ENCODE measurements at regions not wholly inside any gene's neighbourhood (a gene's known extent, or its start where the extent isn't known, plus 50 kb on each side); places are given as distances from the start of the nearest gene placed in this dataset.

DNA sequence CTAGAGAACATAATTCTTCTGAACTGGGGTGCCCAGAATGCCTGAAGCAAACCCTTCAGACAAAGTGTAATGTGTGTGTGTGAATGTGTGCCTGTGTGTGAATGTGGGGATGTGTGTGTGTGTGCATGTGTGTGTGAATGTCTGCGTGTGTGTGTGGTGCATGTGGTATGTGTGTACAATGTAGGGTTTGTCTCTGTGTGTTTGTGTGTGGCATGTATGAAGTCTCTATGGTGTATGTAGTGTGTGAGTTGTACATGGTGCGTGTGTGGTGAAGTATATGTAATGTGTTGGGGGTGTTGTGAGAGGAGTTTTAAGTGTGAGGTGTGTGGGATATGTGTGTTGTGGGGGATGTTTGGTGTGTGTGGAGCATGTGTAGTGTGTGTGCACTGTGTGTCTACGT is 129.3 kb upstream of the SOX11 start:
- no peaks in the 10 kb centered on the region for H3K27me3 Mint-ChIP-seq
- no peak for DNase-seq
- H3K36me3 Mint-ChIP-seq (ENCODE audit: low read depth), result no peaks in the 10 kb centered on the region
- no peak overlapping the region for H3K27ac Mint-ChIP-seq
- no peaks in the 10 kb centered on the region for H3K9me3 Mint-ChIP-seq
- no peaks in the 10 kb centered on the region for H3K4me1 Mint-ChIP-seq
- POLR2A ChIA-PET, result no interaction called here
- no peak overlapping the region for H3K4me3 Mint-ChIP-seq
- CTCF ChIA-PET, result no interaction called here

DNA sequence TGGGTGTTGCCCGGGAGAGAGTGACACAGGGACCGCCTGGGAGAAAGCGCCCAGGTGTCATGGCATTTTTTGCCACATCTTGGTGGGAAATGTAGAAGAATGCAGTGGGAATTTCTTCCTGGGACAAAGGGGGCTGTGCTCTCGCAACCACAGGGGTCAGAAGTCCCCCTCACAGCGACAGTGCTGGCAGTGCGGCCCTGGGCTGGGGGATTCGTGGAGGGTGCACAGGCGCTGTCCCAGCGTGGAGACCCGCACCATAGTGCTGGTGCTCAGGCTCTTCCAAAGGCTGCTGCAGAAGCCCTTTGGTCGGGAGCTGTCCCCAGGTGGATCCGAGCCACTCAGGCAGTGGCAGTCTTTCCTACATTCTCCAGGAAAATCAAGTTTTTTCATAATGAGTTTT is 128.8 kb upstream of the SOX11 start:
- Mint-ChIP-seq H3K36me3 (ENCODE audit: low read depth) (no peaks in the 10 kb centered on the region), H3K4me1 (no peaks in the 10 kb centered on the region), H3K27ac (no peak overlapping the region), H3K27me3 (no peaks in the 10 kb centered on the region), H3K9me3 (no peaks in the 10 kb centered on the region), H3K4me3 (no peak overlapping the region)
- CTCF ChIA-PET, result no interaction called here
- no peak for DNase-seq
- POLR2A ChIA-PET, result no interaction called here

DNA sequence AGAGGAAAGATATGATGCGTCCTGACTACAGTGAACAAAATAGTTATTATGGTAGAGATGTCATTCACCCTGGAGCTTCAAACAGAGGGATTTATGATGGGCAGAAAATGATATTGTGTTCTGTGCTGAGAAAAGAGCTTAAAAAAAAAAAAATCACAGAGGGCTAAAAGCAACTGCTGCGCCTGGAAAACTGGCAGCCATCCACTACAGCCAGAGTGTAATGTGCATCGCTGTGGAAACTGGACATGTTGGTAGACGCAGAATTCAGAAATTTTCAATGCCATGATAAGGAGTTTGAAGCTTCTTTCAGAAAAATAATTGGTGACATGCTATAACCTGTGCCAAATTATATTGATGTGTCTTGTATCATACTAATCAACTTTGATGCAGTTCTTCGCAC is 122.9 kb upstream of the SOX11 start:
- ChIA-PET POLR2A (no interaction called here), CTCF (interaction anchor here (0.6 kb wide), 1 partner anchor 305 kb away, joined by 3 read pairs; no protein-coding TSS in a partner anchor)
- Mint-ChIP-seq H3K9me3 (no peaks in the 10 kb centered on the region), H3K36me3 (ENCODE audit: low read depth) (no peaks in the 10 kb centered on the region), H3K4me3 (no peak overlapping the region), H3K27me3 (no peaks in the 10 kb centered on the region), H3K27ac (no peak overlapping the region), H3K4me1 (no peaks in the 10 kb centered on the region)
- DNase-seq, result no peak

DNA sequence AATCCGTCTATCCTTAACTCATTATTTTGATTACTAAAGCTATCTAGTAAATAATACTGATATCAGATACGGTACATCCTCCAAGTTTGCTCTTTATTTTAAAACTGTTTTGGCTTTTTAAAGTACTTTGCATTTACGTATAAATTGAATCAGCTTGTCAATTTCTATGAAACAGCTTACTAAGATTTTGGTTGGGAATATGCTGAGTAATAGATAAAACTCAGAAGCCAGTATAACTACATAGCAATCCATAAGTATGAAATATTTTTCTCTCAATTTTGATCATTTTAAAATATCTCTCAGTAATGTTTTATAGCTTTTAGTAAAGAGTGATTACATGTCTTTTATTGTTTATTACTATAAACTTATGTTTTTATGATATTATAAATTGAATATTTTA is 116.2 kb upstream of the SOX11 start:
- Mint-ChIP-seq H3K27ac (no peak overlapping the region), H3K36me3 (ENCODE audit: low read depth) (no peaks in the 10 kb centered on the region), H3K9me3 (no peaks in the 10 kb centered on the region), H3K27me3 (no peaks in the 10 kb centered on the region), H3K4me1 (no peaks in the 10 kb centered on the region), H3K4me3 (no peak overlapping the region)
- ChIA-PET POLR2A (no interaction called here), CTCF (no interaction called here)
- DNase-seq, result no peak

DNA sequence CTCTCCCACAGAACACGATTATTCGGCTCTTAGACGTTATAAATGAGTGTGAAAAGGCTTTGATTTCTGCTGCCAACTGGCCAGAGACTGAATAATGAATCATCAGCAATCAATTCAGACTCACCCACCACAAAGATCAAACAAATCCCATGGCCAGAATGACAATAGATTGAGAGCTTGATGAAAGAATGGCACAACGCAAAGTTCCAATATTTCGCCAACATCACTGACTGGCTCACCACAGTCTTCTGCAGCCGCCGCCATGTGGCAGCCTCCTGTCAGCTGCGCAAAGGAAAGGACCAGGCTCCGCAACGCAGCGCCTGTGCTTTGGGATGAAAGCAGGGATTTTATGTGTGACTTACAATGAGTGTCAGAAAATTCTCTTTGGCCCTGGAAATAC is 104.4 kb upstream of the SOX11 start:
- ChIA-PET CTCF (no interaction called here), POLR2A (no interaction called here)
- Mint-ChIP-seq H3K27me3 (no peaks in the 10 kb centered on the region), H3K36me3 (ENCODE audit: low read depth) (no peaks in the 10 kb centered on the region), H3K4me3 (no peak overlapping the region), H3K4me1 (no peaks in the 10 kb centered on the region), H3K27ac (no peak overlapping the region), H3K9me3 (peaks cover 10% of the 10 kb centered on the region)
- no peak for DNase-seq

DNA sequence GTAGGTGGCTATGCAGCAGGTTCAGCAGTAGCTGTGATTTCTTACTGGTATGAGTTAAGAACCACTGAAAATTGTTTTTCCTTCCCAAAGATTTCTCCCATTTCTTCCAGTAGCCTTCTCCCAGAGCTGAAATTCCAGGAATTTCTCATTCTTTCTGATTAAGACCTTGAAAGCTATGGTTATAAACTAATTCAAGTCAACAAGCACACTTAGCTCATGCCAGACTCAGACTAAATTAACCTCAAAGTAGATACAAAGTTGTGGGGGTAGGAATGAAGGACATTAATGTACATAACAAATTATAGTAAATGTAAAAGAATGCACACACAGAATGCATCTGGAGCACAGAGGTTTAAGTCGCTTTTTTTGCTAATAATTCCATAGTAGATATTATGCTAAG is 103.6 kb upstream of the SOX11 start:
- Mint-ChIP-seq H3K27ac (no peak overlapping the region), H3K27me3 (no peaks in the 10 kb centered on the region), H3K4me1 (no peaks in the 10 kb centered on the region), H3K4me3 (no peak overlapping the region), H3K36me3 (ENCODE audit: low read depth) (no peaks in the 10 kb centered on the region), H3K9me3 (peaks cover 5% of the 10 kb centered on the region)
- ChIA-PET POLR2A (no interaction called here), CTCF (interaction anchor here (0.8 kb wide), 1 partner anchor 824 kb away, joined by 3 read pairs; no protein-coding TSS in a partner anchor)
- no peak for DNase-seq

DNA sequence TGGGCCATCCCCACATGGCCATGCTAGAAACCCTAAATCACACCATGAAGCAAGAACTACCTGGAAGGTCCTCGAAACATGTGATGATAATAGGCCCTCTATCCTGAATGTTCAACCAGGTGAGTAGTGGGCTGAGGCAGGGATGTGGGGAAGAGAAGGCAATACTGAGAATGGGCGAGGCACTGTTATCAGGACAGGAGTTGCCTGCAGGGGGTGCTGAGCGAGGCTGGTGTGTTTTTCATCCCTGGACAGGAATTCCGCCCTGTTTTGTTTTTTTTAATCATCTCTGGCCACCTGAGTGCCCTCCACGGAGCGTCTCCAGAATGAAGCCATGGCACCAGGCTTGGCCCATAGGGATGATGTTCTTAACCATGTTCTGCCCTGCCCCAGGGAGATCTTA is 103.0 kb upstream of the SOX11 start:
- H3K27ac Mint-ChIP-seq, result no peak overlapping the region
- H3K4me1 Mint-ChIP-seq, result no peaks in the 10 kb centered on the region
- CTCF ChIA-PET, result interaction anchor here (0.8 kb wide), 1 partner anchor 825 kb away, joined by 3 read pairs; no protein-coding TSS in a partner anchor
- peaks cover 5% of the 10 kb centered on the region for H3K9me3 Mint-ChIP-seq
- no peak overlapping the region for H3K4me3 Mint-ChIP-seq
- POLR2A ChIA-PET, result no interaction called here
- no peaks in the 10 kb centered on the region for H3K27me3 Mint-ChIP-seq
- DNase-seq, result no peak
- no peaks in the 10 kb centered on the region for H3K36me3 Mint-ChIP-seq (ENCODE audit: low read depth)

DNA sequence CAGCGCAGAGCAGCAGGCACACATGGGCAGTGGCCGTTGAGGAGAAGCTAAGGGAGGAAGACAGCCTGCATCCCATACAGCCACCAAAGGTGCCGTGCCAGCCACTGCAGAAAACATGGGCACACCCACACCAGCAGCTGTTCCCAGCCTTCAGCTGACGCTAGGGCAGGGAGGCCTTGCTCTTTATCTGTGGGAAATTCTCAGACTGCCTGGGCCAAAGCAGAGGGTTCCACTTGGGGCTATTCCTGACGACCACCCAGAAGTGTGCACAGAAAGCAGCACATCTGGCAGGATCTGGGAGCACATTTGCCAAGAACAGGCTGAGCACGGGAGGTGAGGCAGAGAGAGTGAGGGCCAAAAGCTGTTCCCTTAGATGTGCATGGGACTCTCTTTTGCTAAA is 101.3 kb upstream of the SOX11 start:
- ChIA-PET POLR2A (no interaction called here), CTCF (no interaction called here)
- no peaks in the 10 kb centered on the region for H3K4me1 Mint-ChIP-seq
- DNase-seq, result no peak
- no peak overlapping the region for H3K4me3 Mint-ChIP-seq
- H3K27ac Mint-ChIP-seq, result no peak overlapping the region
- H3K36me3 Mint-ChIP-seq (ENCODE audit: low read depth), result no peaks in the 10 kb centered on the region
- peaks cover 5% of the 10 kb centered on the region for H3K9me3 Mint-ChIP-seq
- no peaks in the 10 kb centered on the region for H3K27me3 Mint-ChIP-seq

DNA sequence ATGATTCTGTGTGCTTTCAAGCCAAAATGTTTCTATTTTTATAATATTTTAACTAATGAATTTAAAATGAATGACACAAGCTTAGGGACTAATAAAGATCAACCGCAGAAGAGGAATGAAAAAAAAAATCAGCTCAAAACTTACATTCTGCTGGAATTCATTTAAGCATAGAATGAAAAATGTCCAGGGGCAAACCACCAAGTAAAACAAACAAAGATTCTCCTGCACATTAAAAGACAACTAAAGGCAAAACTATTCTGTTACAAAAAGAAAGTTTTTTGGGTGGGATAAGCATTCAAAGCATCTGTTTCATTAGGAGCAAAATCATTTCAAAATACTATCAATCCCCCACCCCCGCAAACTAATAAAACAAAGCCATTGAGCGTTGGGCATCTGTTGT is 99.3 kb upstream of the SOX11 start:
- no peaks in the 10 kb centered on the region for H3K9me3 Mint-ChIP-seq
- H3K27ac Mint-ChIP-seq, result no peak overlapping the region
- H3K36me3 Mint-ChIP-seq (ENCODE audit: low read depth), result no peaks in the 10 kb centered on the region
- DNase-seq, result no peak
- H3K27me3 Mint-ChIP-seq, result no peaks in the 10 kb centered on the region
- no peaks in the 10 kb centered on the region for H3K4me1 Mint-ChIP-seq
- H3K4me3 Mint-ChIP-seq, result no peak overlapping the region
- CTCF ChIA-PET, result no interaction called here
- POLR2A ChIA-PET, result no interaction called here

DNA sequence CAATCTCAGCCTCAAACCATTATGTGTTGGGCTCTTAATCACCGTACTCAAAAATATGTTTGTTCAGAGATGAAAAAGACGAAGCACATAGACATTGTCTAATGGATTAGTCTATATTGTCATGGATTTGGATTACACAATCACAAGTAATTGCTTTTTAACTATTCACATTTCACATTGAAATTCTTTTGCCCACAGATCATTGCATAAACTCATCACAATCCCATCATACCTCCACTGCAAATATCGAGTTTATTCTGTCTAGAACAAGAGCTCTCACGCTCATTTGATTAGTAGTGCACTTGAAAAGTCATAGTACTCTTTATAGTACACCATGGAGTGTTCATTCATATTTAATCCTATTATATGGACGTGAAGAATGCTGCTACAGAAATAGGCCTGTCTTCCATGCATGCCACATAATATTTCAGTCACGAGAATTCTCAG is 97.9 kb upstream of the SOX11 start:
- Mint-ChIP-seq H3K9me3 (no peaks in the 10 kb centered on the region), H3K36me3 (ENCODE audit: low read depth) (no peaks in the 10 kb centered on the region), H3K4me3 (no peak overlapping the region), H3K27me3 (no peaks in the 10 kb centered on the region), H3K4me1 (no peaks in the 10 kb centered on the region), H3K27ac (no peak overlapping the region)
- CTCF ChIA-PET, result no interaction called here
- POLR2A ChIA-PET, result no interaction called here
- DNase-seq, result no peak

DNA sequence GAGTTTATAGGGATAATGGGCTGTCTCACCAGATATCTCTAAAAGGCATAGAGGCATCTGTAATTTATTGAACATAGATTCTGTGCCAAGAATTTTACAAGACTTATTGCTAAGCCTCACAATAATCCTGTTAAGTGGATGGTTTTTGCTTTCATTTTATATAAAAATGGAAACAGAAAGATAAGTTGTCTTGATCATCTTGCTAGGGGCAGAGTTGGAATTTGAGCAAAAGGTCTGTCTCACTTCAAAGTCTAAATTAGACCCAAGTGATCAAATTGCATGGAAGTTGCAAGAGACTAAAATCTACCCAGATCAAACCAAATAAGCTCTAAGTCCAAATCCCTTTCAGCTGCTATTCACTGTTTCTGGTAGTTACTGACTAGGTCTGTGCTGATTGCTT is 95.3 kb upstream of the SOX11 start:
- no peaks in the 10 kb centered on the region for H3K27me3 Mint-ChIP-seq
- H3K9me3 Mint-ChIP-seq, result no peaks in the 10 kb centered on the region
- H3K4me1 Mint-ChIP-seq, result no peaks in the 10 kb centered on the region
- DNase-seq, result no peak
- no peaks in the 10 kb centered on the region for H3K36me3 Mint-ChIP-seq (ENCODE audit: low read depth)
- no peak overlapping the region for H3K4me3 Mint-ChIP-seq
- CTCF ChIA-PET, result no interaction called here
- no peak overlapping the region for H3K27ac Mint-ChIP-seq
- POLR2A ChIA-PET, result no interaction called here

DNA sequence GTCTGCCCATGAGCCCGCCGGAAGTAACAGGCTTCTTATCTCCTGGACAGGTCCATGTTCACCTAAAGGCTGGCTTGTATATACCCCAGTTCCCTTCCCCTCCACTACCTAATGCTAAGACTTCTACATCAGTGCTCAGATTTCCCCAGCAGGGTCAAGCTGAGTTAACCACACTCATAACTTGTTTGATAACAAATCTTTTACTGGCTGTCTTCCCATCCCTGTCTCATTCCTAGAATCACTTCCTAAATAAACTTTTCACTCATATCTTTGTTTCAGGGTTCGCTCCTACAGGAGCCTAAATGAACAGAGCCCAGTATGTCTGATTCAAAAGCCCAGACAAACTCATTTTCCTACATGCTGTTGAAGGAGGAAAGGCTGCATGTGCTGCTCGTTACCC is 94.0 kb upstream of the SOX11 start:
- ChIA-PET CTCF (no interaction called here), POLR2A (no interaction called here)
- Mint-ChIP-seq H3K36me3 (ENCODE audit: low read depth) (no peaks in the 10 kb centered on the region), H3K4me1 (no peaks in the 10 kb centered on the region), H3K27me3 (no peaks in the 10 kb centered on the region), H3K27ac (no peak overlapping the region), H3K4me3 (no peak overlapping the region), H3K9me3 (no peaks in the 10 kb centered on the region)
- no peak for DNase-seq

DNA sequence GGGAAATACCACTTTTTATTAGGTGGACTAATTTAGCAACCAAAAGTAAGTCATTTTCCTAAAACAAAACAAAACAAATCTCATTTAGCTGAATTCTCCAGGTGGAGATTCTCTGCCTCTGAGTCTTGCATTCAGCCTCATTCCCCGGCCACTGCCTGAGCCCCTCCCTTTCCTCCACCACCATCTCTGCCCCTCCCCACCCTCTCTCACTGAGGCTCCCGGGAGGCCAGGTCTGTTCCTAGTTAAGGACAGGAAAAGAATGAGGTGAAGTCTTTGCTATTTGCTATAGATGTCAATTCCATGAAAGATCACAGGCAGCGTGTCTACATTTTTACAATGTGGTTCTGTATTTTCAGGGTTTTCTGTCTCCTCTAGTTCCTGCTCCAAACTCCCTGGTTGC is 83.0 kb upstream of the SOX11 start:
- Mint-ChIP-seq H3K36me3 (ENCODE audit: low read depth) (no peaks in the 10 kb centered on the region), H3K27ac (no peak overlapping the region), H3K4me3 (no peak overlapping the region), H3K4me1 (no peaks in the 10 kb centered on the region), H3K9me3 (no peaks in the 10 kb centered on the region), H3K27me3 (no peaks in the 10 kb centered on the region)
- CTCF ChIA-PET, result no interaction called here
- DNase-seq, result no peak
- POLR2A ChIA-PET, result no interaction called here

DNA sequence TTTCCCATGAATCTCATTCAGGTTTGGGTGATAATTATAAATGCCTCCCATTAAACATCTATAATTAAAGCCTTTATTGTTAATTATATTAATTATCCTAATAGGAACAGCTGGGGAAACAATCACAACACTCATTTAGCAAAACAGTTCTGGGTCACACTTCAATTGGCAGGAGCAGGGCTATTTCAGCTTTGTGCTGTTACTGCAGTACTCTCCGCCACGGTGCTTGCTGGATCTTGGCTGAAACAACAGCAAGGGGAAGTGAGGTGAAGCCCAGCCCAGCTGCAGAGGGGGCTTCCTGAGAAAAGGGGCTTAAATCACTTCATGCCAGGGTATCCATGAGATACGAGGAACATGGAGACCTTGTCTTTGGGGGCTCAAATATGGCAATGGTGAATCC is 79.5 kb upstream of the SOX11 start:
- H3K9me3 Mint-ChIP-seq, result peaks cover 2% of the 10 kb centered on the region
- no peak overlapping the region for H3K27ac Mint-ChIP-seq
- no peak overlapping the region for H3K4me3 Mint-ChIP-seq
- no peak for DNase-seq
- no peaks in the 10 kb centered on the region for H3K27me3 Mint-ChIP-seq
- H3K4me1 Mint-ChIP-seq, result no peaks in the 10 kb centered on the region
- ChIA-PET POLR2A (no interaction called here), CTCF (no interaction called here)
- H3K36me3 Mint-ChIP-seq (ENCODE audit: low read depth), result no peaks in the 10 kb centered on the region

DNA sequence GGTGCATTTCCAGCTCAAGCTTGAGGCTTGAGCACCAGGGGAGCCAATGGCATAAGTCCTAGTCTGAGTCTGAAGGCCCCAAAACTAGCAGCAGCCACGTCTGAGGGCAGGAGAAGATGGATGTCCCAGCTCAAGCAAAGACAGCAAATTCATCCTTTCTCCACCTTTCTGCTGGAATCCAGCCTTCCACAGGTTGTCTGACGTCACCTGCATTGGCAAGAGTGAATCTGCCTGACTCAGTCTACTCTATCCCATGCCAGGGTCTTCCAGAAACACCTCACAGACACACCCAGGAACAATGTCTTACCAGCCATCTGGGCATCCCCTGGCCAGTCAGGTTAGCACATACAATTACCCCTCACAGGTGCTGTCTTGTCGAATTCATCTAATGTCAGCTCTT is 76.2 kb upstream of the SOX11 start:
- no peak overlapping the region for H3K27ac Mint-ChIP-seq
- no peaks in the 10 kb centered on the region for H3K36me3 Mint-ChIP-seq (ENCODE audit: low read depth)
- DNase-seq, result no peak
- peaks cover 2% of the 10 kb centered on the region for H3K9me3 Mint-ChIP-seq
- no peaks in the 10 kb centered on the region for H3K4me1 Mint-ChIP-seq
- ChIA-PET POLR2A (no interaction called here), CTCF (interaction anchor here (1.2 kb wide), 1 partner anchor 10 kb away, joined by 4 read pairs; no protein-coding TSS in a partner anchor)
- no peak overlapping the region for H3K4me3 Mint-ChIP-seq
- no peaks in the 10 kb centered on the region for H3K27me3 Mint-ChIP-seq
